Heart right ventricle (tissue), 16 donors: ENCODE measurements at regions not wholly inside any gene's neighbourhood (a gene's known extent, or its start where the extent isn't known, plus 50 kb on each side); places are given as distances from the start of the nearest gene placed in this dataset.

Experiments used
- ATAC-seq, 8 donors: fragments of 200-7000 bp; cut with Tn5 transposase; one replicate each; pipeline ENCODE4 v1.9.1; 2020; ENCODE audit warnings: mild to moderate bottlenecking in 8 of 8, moderate library complexity in 8 of 8, moderate number of reproducible peaks in 1 of 8
- DNase-seq, 2 donors: peaks; one replicate each; pipeline ENCODE4 v3.0.0-alpha.2; 2020
- H3K27ac ChIP-seq, 10 donors: fragments of 200-600 bp; sonication (generic) in 2 of 10; one replicate each; pipeline versions ENCODE4 v1.5.0 to v1.8.0; 2020 to 2022; ENCODE audit warnings: mild to moderate bottlenecking in 3 of 10
- H3K27me3 ChIP-seq, 7 donors: fragments of 200-600 bp; one replicate each; pipeline ENCODE4 v1.8.0; 2021 to 2022; ENCODE audit warnings: mild to moderate bottlenecking in 2 of 7
- H3K36me3 ChIP-seq, 9 donors: fragments of 200-600 bp; sonication (generic) in 1 of 9; one replicate each; pipeline versions ENCODE4 v1.5.0 to v1.8.0; 2020 to 2022; ENCODE audit warnings: mild to moderate bottlenecking in 2 of 9
- H3K4me1 ChIP-seq, 9 donors: fragments of 200-600 bp; sonication (generic) in 1 of 9; one replicate each; pipeline versions ENCODE4 v1.5.0 to v1.8.0; 2020 to 2022; ENCODE audit warnings: mild to moderate bottlenecking in 4 of 9
- H3K4me3 ChIP-seq, 10 donors: fragments of 200-600 bp; sonication (generic) in 2 of 10; one replicate each; pipeline versions ENCODE4 v1.5.0 to v1.8.0; 2020 to 2022; ENCODE audit warnings: mild to moderate bottlenecking in 7 of 10, moderate library complexity in 2 of 10
- H3K9me3 ChIP-seq, 11 donors: fragments of 200-600 bp in 10 of 11; sonication (generic) in 2 of 11; one replicate each; pipeline versions ENCODE4 v1.5.0 to v1.8.0; 2013 to 2022; ENCODE audit warnings: mild to moderate bottlenecking in 2 of 11, control low read depth in 1 of 11, moderate library complexity in 1 of 11
- WGBS, 2 donors: extraction: QIAGEN DNeasy Blood & Tissue Kit; methylation state at CpG; one replicate each; pipeline ENCODE4 v1.1.7; 2013; ENCODE audit warnings: inconsistent platforms in 1 of 2; 5-methylcytosine and 5-hydroxymethylcytosine counted together
- intact Hi-C, 10 donors: fragments of 100-400 bp; cut with DNase I; formaldehyde crosslinking; loops; one replicate each; pipeline versions ENCODE4 v1.11.1 to v1.14.2; 2022
- TF ChIP-seq, protein P1 (sequence below), 9 donors: fragments of 200-600 bp; sonication (generic) in 2 of 9; IDR thresholded peaks; one replicate each; pipeline versions ENCODE4 v1.5.0 to v1.8.0; 2021 to 2022; ENCODE audit warnings: antibody characterized with exemption in 9 of 9, mild to moderate bottlenecking in 5 of 9, moderate library complexity in 1 of 9
- donor health status: Arrhythmogenic right ventricular cardiomyopathy.
- donor health status: ischemic (EF 13 %, LVEDD 7.1; RV severe dilation, severe dysfunction).
- donor health status: healthy with polysubstance abuse.
- donor health status: DM: no; HTN: yes; CAD: no.
- donor health status: DM: no; HTN: no; CAD: no.
- donor health status: ischemic (EF 25% LVEDD 6.9; RV normal size, moderate dysfunction).
- donor health status: ischemic (EF 25% LVEDD 5.7; RV mildly dilated, moderate dysfunction).
- donor health status: healthy.
- donor health status: DM: yes; HTN: yes; CAD: no.
- donor health status: Ischemic cardiomyopathy.
- donor health status: ischemic (EF 35%, LVEDD 5.7; RV mildly dilated, moderate dysfunction).
- donor health status: nonischemic (EF 11% LVEDD 7.7; RV severe dilation, severe dysfunction).
- donor health status: DM: yes; HTN: yes; CAD: no.
- donor health status: PGD.
- donor health status: ischemic (EF 29% LVEDD 5.4; RV normal size, mild dysfunction).
- donor health status: nonischemic (EF 23%, LVEDD 6.1; RV moderate dilation, normal function).

GRCh38 chr15:31472636-31473384 is 146.2 kb downstream of the KLF13 start:
- WGBS, 2 donors: 34 to 48% methylated on average over 8 of the region's 8 CpGs
- Histone ChIP-seq H3K27me3 (peaks cover 0 to 3% (median 0%) of the 10 kb centered on the region in 7 donors), H3K36me3 (no peaks in the 10 kb centered on the region), H3K4me1 (peaks cover 0 to 26% (median 16%) of the 10 kb centered on the region in 9 donors), H3K27ac (peak overlapping the region in 5 of 10 donors; percentile 10 to 74 (median 20)), H3K4me3 (peak overlapping the region in 1 of 10 donors; percentile 30), H3K9me3 (no peaks in the 10 kb centered on the region)
- ATAC-seq: peak in 7 of 8 donors; percentile 64 to 83 (median 77)
- TF ChIP-seq, protein P1, sequence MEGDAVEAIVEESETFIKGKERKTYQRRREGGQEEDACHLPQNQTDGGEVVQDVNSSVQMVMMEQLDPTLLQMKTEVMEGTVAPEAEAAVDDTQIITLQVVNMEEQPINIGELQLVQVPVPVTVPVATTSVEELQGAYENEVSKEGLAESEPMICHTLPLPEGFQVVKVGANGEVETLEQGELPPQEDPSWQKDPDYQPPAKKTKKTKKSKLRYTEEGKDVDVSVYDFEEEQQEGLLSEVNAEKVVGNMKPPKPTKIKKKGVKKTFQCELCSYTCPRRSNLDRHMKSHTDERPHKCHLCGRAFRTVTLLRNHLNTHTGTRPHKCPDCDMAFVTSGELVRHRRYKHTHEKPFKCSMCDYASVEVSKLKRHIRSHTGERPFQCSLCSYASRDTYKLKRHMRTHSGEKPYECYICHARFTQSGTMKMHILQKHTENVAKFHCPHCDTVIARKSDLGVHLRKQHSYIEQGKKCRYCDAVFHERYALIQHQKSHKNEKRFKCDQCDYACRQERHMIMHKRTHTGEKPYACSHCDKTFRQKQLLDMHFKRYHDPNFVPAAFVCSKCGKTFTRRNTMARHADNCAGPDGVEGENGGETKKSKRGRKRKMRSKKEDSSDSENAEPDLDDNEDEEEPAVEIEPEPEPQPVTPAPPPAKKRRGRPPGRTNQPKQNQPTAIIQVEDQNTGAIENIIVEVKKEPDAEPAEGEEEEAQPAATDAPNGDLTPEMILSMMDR (IDR thresholded peaks at IDR 0.05): no peak
- intact Hi-C loops: loop anchor here in 1 of 10 donors (5.0 kb wide), 1 partner anchor 66 kb away; no protein-coding TSS in a partner anchor
- DNase-seq: peak in 1 of 2 donors; percentile 36

DNA sequence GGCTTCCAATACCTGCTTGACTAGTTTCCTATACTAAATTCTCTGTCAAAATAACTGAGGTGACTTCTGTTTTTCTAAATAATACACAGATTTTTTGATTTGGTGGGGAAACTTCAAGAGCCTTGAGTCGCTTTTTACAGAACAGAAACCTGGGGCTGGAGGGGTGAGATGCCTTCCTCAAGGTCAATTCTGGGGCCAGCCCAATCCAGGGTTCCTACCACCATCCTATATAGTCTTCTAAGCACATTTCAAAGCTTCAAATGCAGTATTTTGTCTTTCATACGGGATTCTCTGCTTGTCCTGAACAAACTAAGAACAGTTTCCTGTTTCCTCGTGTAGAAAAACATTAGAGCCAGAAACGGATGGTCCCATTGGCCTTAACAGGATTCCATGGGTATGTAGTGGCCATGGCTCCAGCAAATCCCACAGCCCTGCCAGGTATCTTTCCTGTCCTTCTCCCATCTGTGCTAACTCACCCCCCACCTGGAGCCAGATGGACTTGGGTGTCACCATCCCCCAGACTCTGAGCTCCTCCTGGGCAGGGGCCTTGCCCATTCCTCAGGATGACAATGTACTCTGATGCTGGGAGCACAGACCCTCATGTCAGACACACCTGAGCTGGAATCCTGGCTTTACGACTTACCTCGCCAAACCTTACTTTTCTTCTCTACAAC is 146.9 kb downstream of the KLF13 start:
- TF ChIP-seq, protein P1 (IDR thresholded peaks at IDR 0.05): no peak
- DNase-seq (no peak), ATAC-seq (no peak)
- Histone ChIP-seq H3K4me3 (peak overlapping the region in 1 of 10 donors; percentile 30), H3K27ac (peak overlapping the region in 5 of 10 donors; percentile 10 to 74 (median 20)), H3K4me1 (peaks cover 0 to 26% (median 16%) of the 10 kb centered on the region in 9 donors), H3K9me3 (no peaks in the 10 kb centered on the region), H3K36me3 (no peaks in the 10 kb centered on the region), H3K27me3 (peaks cover 0 to 3% (median 0%) of the 10 kb centered on the region in 7 donors)
- WGBS, 2 donors: 68 to 72% methylated on average over 6 of the region's 6 CpGs
- intact Hi-C loops: loop anchor here in 1 of 10 donors (5.0 kb wide), 1 partner anchor 66 kb away; no protein-coding TSS in a partner anchor

DNA sequence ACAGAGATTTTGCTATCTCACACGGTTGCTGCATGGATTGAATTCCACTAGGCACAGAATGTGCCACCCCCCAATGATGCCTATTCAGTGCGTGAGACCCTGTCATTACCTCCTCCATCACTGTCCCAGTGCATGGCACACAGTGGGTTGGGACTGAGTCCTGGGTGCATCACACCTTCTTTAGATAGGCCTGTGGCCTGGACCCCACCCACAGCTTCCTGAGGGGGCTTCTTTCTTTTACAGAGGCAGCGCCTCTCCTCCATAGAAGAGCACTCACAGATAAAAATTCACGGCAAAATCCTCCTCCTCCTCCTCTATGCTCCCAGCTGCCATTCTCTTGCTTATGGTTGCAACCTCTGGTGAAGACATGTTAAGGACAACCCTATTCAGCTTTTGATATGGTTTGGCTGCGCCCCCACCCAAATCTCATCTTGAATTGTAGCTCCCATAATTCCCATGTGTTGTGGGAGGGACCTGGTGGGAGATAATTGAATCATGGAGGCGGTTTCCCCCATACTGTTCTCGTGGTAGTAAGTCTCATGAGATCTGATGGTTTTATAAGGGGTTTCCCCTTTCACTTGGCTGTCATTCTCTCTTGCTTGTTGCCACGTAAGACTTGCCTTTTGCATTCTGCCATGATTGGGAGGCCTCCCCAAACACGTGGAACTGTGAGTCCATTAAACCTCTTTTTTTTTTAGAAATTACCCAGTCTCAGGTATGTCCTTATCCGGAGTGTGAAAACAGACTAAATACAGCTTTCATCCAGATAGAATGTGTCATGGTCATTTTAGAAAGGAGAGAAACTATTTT is 147.6 kb downstream of the KLF13 start:
- ATAC-seq (no peak), DNase-seq (no peak)
- Histone ChIP-seq H3K27me3 (peaks cover 0 to 3% (median 0%) of the 10 kb centered on the region in 7 donors), H3K9me3 (no peaks in the 10 kb centered on the region), H3K36me3 (no peaks in the 10 kb centered on the region), H3K4me3 (no peak overlapping the region), H3K4me1 (peaks cover 0 to 26% (median 16%) of the 10 kb centered on the region in 9 donors), H3K27ac (no peak overlapping the region)
- whole genome bisulfite sequencing, 2 donors: 85 to 86% methylated on average over 10 of the region's 10 CpGs
- intact Hi-C loops: loop anchor here in 1 of 10 donors (5.0 kb wide), 1 partner anchor 67 kb away; no protein-coding TSS in a partner anchor
- TF ChIP-seq, protein P1 (IDR thresholded peaks at IDR 0.05): no peak
